NCI-H1694 (cell line): ENCODE measurements at regions not wholly inside any gene's neighbourhood (a gene's known extent, or its start where the extent isn't known, plus 50 kb on each side); places are given as distances from the start of the nearest gene placed in this dataset.
"Not testable (repeated sequence)": the region's sequence is repeated elsewhere in the genome, so short reads cannot be mapped to it uniquely, and the experiment has no call there.

Experiments used
- DNase-seq: peaks from one replicate; lab custom pipeline; 2025; lab: John Stamatoyannopoulos, UW

- DNase-seq = no peak
These were observed 56.4 kb upstream of the RBMS1 start for GRCh38 chr2:160550048-160550447.

GRCh38 chr2:160551259-160551658 lies 57.7 kb upstream of the RBMS1 start:
- DNase-seq = no peak

- no peak for DNase-seq
These were observed 61.9 kb upstream of the RBMS1 start for GRCh38 chr2:160555420-160556071.

- DNase-seq = no peak
These were observed 64.3 kb upstream of the RBMS1 start for GRCh38 chr2:160557903-160558302.

GRCh38 chr2:160558531-160558930 lies 64.9 kb upstream of the RBMS1 start:
- no peak for DNase-seq

GRCh38 chr2:160561551-160562295 lies 68.1 kb upstream of the RBMS1 start:
- no peak for DNase-seq

GRCh38 chr2:160562730-160563129 lies 69.1 kb upstream of the RBMS1 start:
- no peak for DNase-seq

- DNase-seq = no peak
These were observed 71.0 kb upstream of the RBMS1 start for GRCh38 chr2:160564591-160564990.

- no peak for DNase-seq
These were observed 71.7 kb upstream of the RBMS1 start for GRCh38 chr2:160565099-160565845.

GRCh38 chr2:160566717-160567116 lies 73.1 kb upstream of the RBMS1 start:
- DNase-seq = no peak

- no peak for DNase-seq
These were observed 75.2 kb upstream of the RBMS1 start for GRCh38 chr2:160568856-160569255.

GRCh38 chr2:160570376-160570775 lies 76.8 kb upstream of the RBMS1 start:
- DNase-seq = no peak

GRCh38 chr2:160574468-160575140 lies 81.0 kb upstream of the RBMS1 start:
- DNase-seq = no peak

GRCh38 chr2:160575368-160575767 lies 81.8 kb upstream of the RBMS1 start:
- no peak for DNase-seq

- no peak for DNase-seq
These were observed 82.5 kb upstream of the RBMS1 start for GRCh38 chr2:160576054-160576499.

GRCh38 chr2:160577081-160577480 lies 83.5 kb upstream of the RBMS1 start:
- DNase-seq = not testable (repeated sequence)

GRCh38 chr2:160581035-160581434 lies 87.4 kb upstream of the RBMS1 start:
- DNase-seq = no peak

GRCh38 chr2:160581448-160581847 lies 87.8 kb upstream of the RBMS1 start:
- DNase-seq = no peak

GRCh38 chr2:160582081-160582480 lies 88.5 kb upstream of the RBMS1 start:
- no peak for DNase-seq

GRCh38 chr2:160582490-160583145 lies 89.0 kb upstream of the RBMS1 start:
- DNase-seq = no peak

GRCh38 chr2:160583146-160583535 lies 89.5 kb upstream of the RBMS1 start:
- DNase-seq = no peak
